ENCODE measurements at regions not wholly inside any gene's neighbourhood (a gene's known extent, or its start where the extent isn't known, plus 50 kb on each side); places are given as distances from the start of the nearest gene placed in this dataset.

- H3K27me3 Mint-ChIP-seq = peaks cover 28 to 53% (median 29%) of the 10 kb centered on the region in 3 donors
- no peaks in the 10 kb centered on the region for H3K36me3 Mint-ChIP-seq
- no peak overlapping the region for H3K4me3 Mint-ChIP-seq
- H3K4me1 Mint-ChIP-seq = peaks cover 0 to 4% (median 0%) of the 10 kb centered on the region in 3 donors
- H3K9me3 Mint-ChIP-seq = no peaks in the 10 kb centered on the region
- DNase-seq = no peak
- no peak for ATAC-seq (ENCODE audit: low read depth in 2 of 2)
- no peak overlapping the region for H3K27ac Mint-ChIP-seq
Measured at GRCh38 chr2:224257156-224257555, 144.8 kb downstream of the FAM124B start.

DNA sequence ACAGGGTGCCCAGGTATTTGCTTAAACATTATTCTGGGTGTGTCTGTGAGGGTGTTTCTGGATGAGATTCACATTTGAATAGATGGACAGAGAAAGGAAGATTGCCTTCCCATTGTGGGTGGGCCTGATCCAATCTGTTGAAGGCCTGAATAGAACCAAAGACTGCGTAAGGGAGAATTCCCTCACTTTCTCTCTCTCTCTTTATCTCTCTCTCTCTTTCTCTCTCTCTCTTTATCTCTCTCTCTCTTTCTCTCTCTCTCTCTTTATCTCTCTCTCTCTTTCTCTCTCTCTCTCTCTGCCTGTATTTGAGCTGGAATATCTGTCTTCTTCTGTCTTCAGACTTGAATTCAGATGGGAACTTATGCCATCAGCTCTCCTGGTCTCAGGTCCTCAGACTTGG lies 148.4 kb downstream of the FAM124B start:
- Mint-ChIP-seq H3K27ac (no peak overlapping the region), H3K27me3 (peaks cover 12 to 33% (median 12%) of the 10 kb centered on the region in 3 donors), H3K4me1 (no peaks in the 10 kb centered on the region), H3K36me3 (no peaks in the 10 kb centered on the region), H3K4me3 (peak overlapping the region in 1 of 8 donors; percentile 44), H3K9me3 (peaks cover 0 to 2% (median 0%) of the 10 kb centered on the region in 7 donors)
- no peak for ATAC-seq (ENCODE audit: low read depth in 2 of 2)
- DNase-seq = no peak

DNA sequence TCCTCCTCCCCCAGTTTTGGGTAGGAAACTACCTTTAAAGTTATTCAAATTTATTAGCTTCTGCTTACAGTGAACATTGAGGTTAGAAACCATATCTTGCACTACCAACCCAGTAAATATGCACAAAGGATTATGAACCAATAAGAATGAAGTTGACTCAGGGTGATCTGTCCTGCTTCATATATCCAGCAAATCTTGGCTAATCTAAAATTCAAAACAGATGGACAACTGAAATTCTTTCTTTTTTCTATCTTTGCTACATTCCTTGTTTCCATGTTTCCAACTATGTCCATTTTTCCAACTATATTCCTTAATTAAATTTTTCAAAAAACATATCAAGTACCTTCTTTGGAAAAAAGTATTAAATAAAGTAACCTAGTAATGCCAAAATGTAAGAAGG lies 149.3 kb downstream of the FAM124B start:
- Mint-ChIP-seq H3K4me3 (no peak overlapping the region), H3K4me1 (no peaks in the 10 kb centered on the region), H3K27me3 (peaks cover 12 to 25% (median 12%) of the 10 kb centered on the region in 3 donors), H3K36me3 (no peaks in the 10 kb centered on the region), H3K27ac (no peak overlapping the region), H3K9me3 (peaks cover 0 to 2% (median 0%) of the 10 kb centered on the region in 7 donors)
- DNase-seq (no peak), ATAC-seq (ENCODE audit: low read depth in 2 of 2) (no peak)

- H3K27me3 Mint-ChIP-seq = peaks cover 7 to 15% (median 13%) of the 10 kb centered on the region in 3 donors
- no peak for ATAC-seq (ENCODE audit: low read depth in 2 of 2)
- no peak for DNase-seq
- no peaks in the 10 kb centered on the region for H3K4me1 Mint-ChIP-seq
- no peak overlapping the region for H3K4me3 Mint-ChIP-seq
- no peaks in the 10 kb centered on the region for H3K36me3 Mint-ChIP-seq
- peaks cover 0 to 2% (median 0%) of the 10 kb centered on the region in 7 donors for H3K9me3 Mint-ChIP-seq
- no peak overlapping the region for H3K27ac Mint-ChIP-seq
Measured at GRCh38 chr2:224248944-224249371, 152.9 kb downstream of the FAM124B start.

DNA sequence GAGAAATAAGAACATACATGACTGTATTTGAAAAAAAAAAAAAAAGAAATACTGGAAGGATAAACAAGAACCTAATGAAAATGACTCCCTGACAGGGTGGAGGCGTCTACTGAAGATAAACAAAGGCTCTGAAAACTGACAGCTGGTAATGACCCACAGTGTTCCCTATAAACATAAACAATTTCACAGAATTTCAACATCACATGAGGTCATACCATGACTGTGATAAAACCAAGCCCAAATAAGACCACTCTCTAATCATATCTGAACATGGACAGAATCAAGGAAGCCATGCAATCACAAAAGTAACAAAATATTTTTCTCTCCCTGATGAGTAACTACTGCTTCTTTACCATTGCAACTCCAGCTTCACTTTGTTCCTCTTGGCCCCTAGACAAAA lies 159.3 kb downstream of the FAM124B start:
- ATAC-seq (ENCODE audit: low read depth in 2 of 2) = no peak
- no peaks in the 10 kb centered on the region for H3K4me1 Mint-ChIP-seq
- H3K4me3 Mint-ChIP-seq = no peak overlapping the region
- no peaks in the 10 kb centered on the region for H3K36me3 Mint-ChIP-seq
- H3K27ac Mint-ChIP-seq = no peak overlapping the region
- peaks cover 0 to 16% (median 10%) of the 10 kb centered on the region in 3 donors for H3K27me3 Mint-ChIP-seq
- no peak for DNase-seq
- H3K9me3 Mint-ChIP-seq = peaks cover 0 to 5% (median 0%) of the 10 kb centered on the region in 7 donors

- DNase-seq (no peak), ATAC-seq (ENCODE audit: low read depth in 2 of 2) (no peak)
- peaks cover 0 to 7% (median 4%) of the 10 kb centered on the region in 7 donors for H3K9me3 Mint-ChIP-seq
- no peak overlapping the region for H3K4me3 Mint-ChIP-seq
- H3K27me3 Mint-ChIP-seq = peaks cover 0 to 20% (median 10%) of the 10 kb centered on the region in 3 donors
- H3K36me3 Mint-ChIP-seq = no peaks in the 10 kb centered on the region
- H3K27ac Mint-ChIP-seq = no peak overlapping the region
- no peaks in the 10 kb centered on the region for H3K4me1 Mint-ChIP-seq
Measured at GRCh38 chr2:224241812-224242211, 160.1 kb downstream of the FAM124B start.

GRCh38 chr2:224241001-224241400 lies 160.9 kb downstream of the FAM124B start:
- Mint-ChIP-seq H3K27ac (no peak overlapping the region), H3K4me1 (no peaks in the 10 kb centered on the region), H3K4me3 (no peak overlapping the region), H3K27me3 (peaks cover 0 to 20% (median 10%) of the 10 kb centered on the region in 3 donors), H3K36me3 (no peaks in the 10 kb centered on the region), H3K9me3 (peaks cover 0 to 15% (median 9%) of the 10 kb centered on the region in 7 donors)
- ATAC-seq (ENCODE audit: low read depth in 2 of 2) (no peak), DNase-seq (no peak)

DNA sequence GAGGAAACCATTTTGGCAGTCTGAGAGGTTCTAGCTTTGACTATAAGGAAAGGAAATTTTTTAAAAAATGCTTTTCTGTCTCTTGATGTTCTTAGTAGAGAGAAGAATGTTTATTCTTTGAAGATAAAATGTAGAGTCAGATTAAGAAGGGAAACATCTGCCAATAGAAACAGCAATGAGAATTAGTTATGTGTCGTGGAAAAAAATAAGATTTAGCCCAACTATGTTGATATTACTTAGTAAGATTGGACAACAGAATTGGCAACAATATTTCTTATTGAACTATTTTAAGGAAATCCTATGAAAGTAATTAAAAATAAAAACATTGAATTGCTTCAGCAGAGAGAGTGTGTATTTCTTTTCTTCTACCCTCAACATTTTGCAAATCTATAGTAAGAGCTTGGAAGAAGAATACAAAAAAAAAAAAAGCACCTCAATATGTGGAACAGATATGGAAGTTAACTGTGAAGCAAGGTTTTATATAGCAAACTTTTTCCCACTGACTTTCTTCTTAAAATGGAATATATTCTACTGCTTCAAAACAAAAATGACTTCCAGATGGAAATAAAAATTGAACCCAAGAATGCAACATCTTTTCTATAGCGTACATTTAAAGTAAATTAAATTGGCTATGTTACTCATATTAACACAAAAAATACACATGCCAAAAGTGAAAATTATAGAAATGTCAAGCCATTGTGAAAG lies 177.9 kb downstream of the FAM124B start:
- DNase-seq (no peak), ATAC-seq (ENCODE audit: low read depth in 2 of 2) (no peak)
- no peaks in the 10 kb centered on the region for H3K4me1 Mint-ChIP-seq
- H3K4me3 Mint-ChIP-seq = no peak overlapping the region
- no peak overlapping the region for H3K27ac Mint-ChIP-seq
- H3K9me3 Mint-ChIP-seq = peaks cover 0 to 5% (median 0%) of the 10 kb centered on the region in 7 donors
- no peaks in the 10 kb centered on the region for H3K36me3 Mint-ChIP-seq
- peaks cover 11 to 30% (median 28%) of the 10 kb centered on the region in 3 donors for H3K27me3 Mint-ChIP-seq

DNA sequence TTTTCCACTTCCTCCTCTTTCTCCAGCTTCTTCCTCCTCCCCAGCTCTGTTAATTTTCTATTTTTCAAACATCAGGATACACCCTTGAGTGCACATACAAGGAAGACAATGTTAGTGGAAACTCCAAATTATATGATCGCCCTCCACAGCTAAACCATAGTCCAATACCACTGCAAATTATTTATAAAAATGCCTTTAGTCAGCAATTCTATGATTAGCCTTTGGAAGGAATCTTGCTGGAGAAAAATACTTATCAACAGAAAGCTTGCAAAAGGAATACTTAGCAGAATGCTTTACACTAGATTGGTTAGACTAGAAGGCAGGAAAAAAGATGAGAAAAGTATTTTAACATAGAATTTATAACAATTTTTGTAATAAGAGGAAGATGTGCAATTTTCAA lies 178.9 kb downstream of the FAM124B start:
- Mint-ChIP-seq H3K4me3 (no peak overlapping the region), H3K27me3 (peaks cover 13 to 32% (median 28%) of the 10 kb centered on the region in 3 donors), H3K27ac (no peak overlapping the region)

DNA sequence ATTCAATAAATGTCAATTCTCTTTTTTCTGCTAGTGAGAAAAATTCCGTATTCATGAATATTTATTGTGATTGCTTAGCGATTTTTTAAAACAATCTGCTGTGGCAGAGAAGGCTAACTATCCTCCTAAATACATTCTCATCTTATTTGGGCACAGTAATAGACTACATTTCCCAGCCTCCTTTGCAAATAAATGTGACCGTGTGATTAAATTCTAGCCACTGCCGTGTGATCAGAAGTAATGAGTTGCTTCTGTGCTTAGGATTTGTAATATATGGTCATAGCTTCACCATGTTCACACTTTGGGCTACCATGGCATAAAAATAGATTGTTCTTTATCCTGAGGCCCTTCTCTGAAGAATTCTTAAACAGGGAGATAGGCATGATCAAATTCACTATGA lies 179.6 kb downstream of the FAM124B start:
- Mint-ChIP-seq H3K4me1 (no peaks in the 10 kb centered on the region), H3K36me3 (no peaks in the 10 kb centered on the region), H3K27me3 (peaks cover 19 to 28% (median 25%) of the 10 kb centered on the region in 3 donors), H3K9me3 (peaks cover 0 to 5% (median 0%) of the 10 kb centered on the region in 7 donors), H3K27ac (no peak overlapping the region), H3K4me3 (no peak overlapping the region)
- ATAC-seq (ENCODE audit: low read depth in 2 of 2) (no peak), DNase-seq (no peak)

More for the DNA sequence above, 178.9 kb downstream of the FAM124B start:
- H3K9me3 Mint-ChIP-seq = peaks cover 0 to 5% (median 0%) of the 10 kb centered on the region in 7 donors
- DNase-seq (no peak), ATAC-seq (ENCODE audit: low read depth in 2 of 2) (no peak)
- no peaks in the 10 kb centered on the region for H3K36me3 Mint-ChIP-seq
- H3K4me1 Mint-ChIP-seq = no peaks in the 10 kb centered on the region

DNA sequence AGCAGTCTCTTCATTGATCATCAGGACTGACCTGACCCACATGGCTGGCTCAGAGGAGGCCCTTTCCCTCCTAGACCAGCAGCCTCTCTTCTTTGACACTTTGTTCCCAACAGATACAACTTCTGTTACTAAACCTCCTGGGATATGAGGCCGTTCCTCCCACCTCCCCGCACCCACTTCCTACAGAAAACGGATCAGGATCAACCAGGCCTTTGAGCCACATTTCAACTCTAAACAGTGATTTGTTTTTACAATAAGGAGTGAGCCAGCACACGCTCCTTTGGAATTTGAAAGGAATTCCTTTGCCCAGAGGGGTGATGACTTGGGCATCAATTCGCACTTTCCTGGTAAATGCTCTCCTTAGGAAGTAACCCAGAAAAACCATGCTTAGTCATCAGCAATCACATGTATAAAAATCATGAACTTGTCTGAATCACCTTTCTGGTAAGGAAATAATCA lies 180.4 kb downstream of the FAM124B start:
- Mint-ChIP-seq H3K4me3 (no peak overlapping the region), H3K4me1 (no peaks in the 10 kb centered on the region), H3K27me3 (peaks cover 18 to 20% (median 19%) of the 10 kb centered on the region in 3 donors), H3K36me3 (no peaks in the 10 kb centered on the region), H3K9me3 (peaks cover 0 to 2% (median 0%) of the 10 kb centered on the region in 7 donors), H3K27ac (no peak overlapping the region)
- no peak for DNase-seq
- no peak for ATAC-seq (ENCODE audit: low read depth in 2 of 2)

DNA sequence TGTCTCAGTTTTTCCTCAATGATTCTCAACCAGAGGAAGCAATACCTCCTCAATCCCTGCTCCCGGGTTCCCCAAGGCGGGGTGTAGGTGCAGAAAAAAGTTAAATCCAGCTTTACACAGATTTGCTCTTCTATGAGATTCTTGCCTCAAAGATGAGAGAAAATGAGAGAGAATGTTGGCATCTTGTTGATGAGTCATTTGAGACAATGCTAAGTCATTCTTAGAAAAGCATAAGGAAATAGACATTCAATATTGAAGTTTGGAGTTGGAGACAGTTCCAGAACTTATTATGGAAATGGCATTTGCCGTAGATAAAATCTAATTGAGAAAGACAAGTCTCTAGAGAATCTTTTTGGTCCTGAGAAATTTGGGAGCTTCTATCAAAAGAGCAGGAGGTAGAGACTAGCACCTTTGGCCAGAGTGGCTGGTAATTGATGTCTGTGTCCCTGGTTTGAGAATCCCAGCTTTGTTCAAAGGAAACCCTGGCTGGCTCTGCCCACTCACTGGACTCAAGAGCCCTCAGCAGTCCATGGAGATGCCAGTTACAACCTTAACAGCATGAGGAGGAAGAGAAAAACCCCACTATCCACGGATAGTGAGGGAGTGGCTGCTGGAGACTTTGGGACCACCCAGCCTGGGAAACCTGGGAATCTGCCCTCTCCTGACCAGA lies 181.2 kb downstream of the FAM124B start:
- ATAC-seq (ENCODE audit: low read depth in 2 of 2) (no peak), DNase-seq (no peak)
- Mint-ChIP-seq H3K27me3 (peaks cover 15 to 19% (median 15%) of the 10 kb centered on the region in 3 donors), H3K36me3 (no peaks in the 10 kb centered on the region), H3K4me3 (no peak overlapping the region), H3K4me1 (no peaks in the 10 kb centered on the region), H3K9me3 (peaks cover 0 to 2% (median 0%) of the 10 kb centered on the region in 7 donors), H3K27ac (no peak overlapping the region)

DNA sequence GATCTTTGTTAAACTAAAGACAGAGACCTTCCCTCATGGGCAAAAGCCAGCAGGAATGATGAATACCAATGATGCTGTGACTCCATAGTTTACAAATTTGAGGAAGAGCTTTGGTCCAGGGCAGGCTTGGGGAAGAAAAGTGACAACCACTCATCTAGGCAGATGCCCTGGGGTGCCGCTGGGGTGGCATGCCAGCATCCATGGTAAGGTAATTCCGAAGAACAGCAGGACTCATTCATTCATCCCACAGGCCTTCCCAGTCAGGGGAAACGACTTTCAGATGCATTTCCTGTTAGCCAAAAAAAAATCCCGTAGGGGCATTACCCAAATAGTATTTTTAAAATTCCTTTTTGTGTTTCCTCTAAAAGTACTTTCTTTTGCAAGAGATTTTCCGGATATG lies 180.7 kb upstream of the SERPINE2 start:
- Mint-ChIP-seq H3K27ac (no peak overlapping the region), H3K4me1 (no peaks in the 10 kb centered on the region), H3K4me3 (no peak overlapping the region), H3K27me3 (peaks cover 17 to 19% (median 19%) of the 10 kb centered on the region in 3 donors), H3K36me3 (no peaks in the 10 kb centered on the region), H3K9me3 (peaks cover 0 to 2% (median 0%) of the 10 kb centered on the region in 7 donors)
- DNase-seq (no peak), ATAC-seq (ENCODE audit: low read depth in 2 of 2) (no peak)

- no peak overlapping the region for H3K27ac Mint-ChIP-seq
- DNase-seq (no peak), ATAC-seq (ENCODE audit: low read depth in 2 of 2) (no peak)
- H3K36me3 Mint-ChIP-seq = no peaks in the 10 kb centered on the region
- peaks cover 0 to 2% (median 0%) of the 10 kb centered on the region in 7 donors for H3K9me3 Mint-ChIP-seq
- no peaks in the 10 kb centered on the region for H3K4me1 Mint-ChIP-seq
- H3K4me3 Mint-ChIP-seq = no peak overlapping the region
- H3K27me3 Mint-ChIP-seq = peaks cover 17 to 26% (median 19%) of the 10 kb centered on the region in 3 donors
Measured at GRCh38 chr2:224217962-224218347, 178.9 kb upstream of the SERPINE2 start.

Data from naive B cell (primary cell).